GM12873 (cell line): ENCODE measurements at regions not wholly inside any gene's neighbourhood (a gene's known extent, or its start where the extent isn't known, plus 50 kb on each side); places are given as distances from the start of the nearest gene placed in this dataset.
A peak's percentile ranks its signal among the peaks of the same experiment; 100 is the strongest.

Source experiments
- TF ChIP-seq, protein P1 (sequence below): IDR thresholded peaks from 2 replicates; pipeline ENCODE4 v1.5.1; 2012; ENCODE audit warnings: low read depth, mild to moderate bottlenecking, moderate library complexity, low read length, control low read depth; ENCODE audit not compliant: insufficient read depth; ENCODE audit errors: missing control alignments

DNA sequence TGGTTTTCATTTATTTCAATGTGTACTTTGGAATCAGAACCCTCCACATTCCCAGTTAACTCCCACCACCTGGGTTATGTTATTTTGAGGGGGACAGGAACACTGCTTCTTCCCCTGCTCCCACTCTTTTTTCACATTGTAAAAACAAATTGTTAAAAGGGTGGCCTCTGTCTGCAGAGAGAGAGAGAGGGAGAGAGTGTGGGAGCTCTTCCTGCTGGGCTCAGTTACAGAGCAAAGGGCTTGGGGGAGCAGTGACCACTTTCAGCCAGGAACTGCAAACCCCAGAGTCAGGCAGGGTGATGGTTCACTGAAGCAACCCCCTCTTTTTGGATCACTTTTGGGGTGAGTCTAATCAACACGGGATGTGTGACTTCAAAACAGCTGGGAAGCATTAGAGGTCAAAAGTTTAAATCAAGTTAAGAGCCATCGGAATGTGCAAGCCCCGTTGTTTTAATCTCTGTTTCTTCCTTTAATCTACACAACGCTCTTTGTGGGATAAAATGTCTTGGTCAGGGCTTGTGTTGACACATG is 577.0 kb upstream of the CDH11 start:
- TF ChIP-seq, protein P1, sequence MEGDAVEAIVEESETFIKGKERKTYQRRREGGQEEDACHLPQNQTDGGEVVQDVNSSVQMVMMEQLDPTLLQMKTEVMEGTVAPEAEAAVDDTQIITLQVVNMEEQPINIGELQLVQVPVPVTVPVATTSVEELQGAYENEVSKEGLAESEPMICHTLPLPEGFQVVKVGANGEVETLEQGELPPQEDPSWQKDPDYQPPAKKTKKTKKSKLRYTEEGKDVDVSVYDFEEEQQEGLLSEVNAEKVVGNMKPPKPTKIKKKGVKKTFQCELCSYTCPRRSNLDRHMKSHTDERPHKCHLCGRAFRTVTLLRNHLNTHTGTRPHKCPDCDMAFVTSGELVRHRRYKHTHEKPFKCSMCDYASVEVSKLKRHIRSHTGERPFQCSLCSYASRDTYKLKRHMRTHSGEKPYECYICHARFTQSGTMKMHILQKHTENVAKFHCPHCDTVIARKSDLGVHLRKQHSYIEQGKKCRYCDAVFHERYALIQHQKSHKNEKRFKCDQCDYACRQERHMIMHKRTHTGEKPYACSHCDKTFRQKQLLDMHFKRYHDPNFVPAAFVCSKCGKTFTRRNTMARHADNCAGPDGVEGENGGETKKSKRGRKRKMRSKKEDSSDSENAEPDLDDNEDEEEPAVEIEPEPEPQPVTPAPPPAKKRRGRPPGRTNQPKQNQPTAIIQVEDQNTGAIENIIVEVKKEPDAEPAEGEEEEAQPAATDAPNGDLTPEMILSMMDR: no peak

GRCh38 chr16:65697521-65697920 is 575.7 kb upstream of the CDH11 start:
- TF ChIP-seq, protein P1: no peak

GRCh38 chr16:65697065-65697464 is 575.2 kb upstream of the CDH11 start:
- TF ChIP-seq, protein P1: no peak

- TF ChIP-seq, protein P1: no peak
These were observed 567.9 kb upstream of the CDH11 start for GRCh38 chr16:65689726-65690125.

- TF ChIP-seq, protein P1: no peak
These were observed 566.4 kb upstream of the CDH11 start for GRCh38 chr16:65688301-65688700.

GRCh38 chr16:65684230-65684629 is 562.4 kb upstream of the CDH11 start:
- TF ChIP-seq, protein P1: peak; percentile 26

DNA sequence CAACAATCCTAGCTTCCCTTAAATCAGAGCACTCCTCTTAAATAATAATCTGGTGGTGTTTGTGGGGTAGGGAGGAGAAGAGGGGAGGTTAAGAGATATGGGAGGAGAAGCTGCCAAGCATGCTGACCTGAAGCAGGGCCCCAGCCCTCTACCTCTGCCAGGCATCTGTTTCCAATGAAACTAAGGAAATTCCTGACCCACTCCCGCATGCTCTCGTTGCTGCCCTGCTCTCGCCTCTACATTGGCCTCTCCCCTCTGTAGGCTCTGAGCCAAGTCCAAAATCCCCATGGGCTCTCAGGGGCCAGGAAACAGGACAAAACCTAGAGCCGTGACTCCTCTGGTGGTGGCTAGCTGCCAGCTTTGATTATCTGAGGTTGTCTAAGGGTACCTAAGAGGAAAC is 559.5 kb upstream of the CDH11 start:
- TF ChIP-seq, protein P1: no peak
